ENCODE measurements at regions not wholly inside any gene's neighbourhood (a gene's known extent, or its start where the extent isn't known, plus 50 kb on each side); places are given as distances from the start of the nearest gene placed in this dataset.

- in situ Hi-C loops (cut with HindIII; ENCODE audit: low sequenced_read_pairs): no loop called here
- DNase-seq (ENCODE audit: low spot score): no peak
These were observed 64.3 kb upstream of the AFDN start for GRCh38 chr6:167762259-167762962.

- in situ Hi-C loops (cut with HindIII; ENCODE audit: low sequenced_read_pairs): no loop called here
These were observed 63.4 kb upstream of the AFDN start for GRCh38 chr6:167763056-167763944.

GRCh38 chr6:167764215-167764614 is 62.5 kb upstream of the AFDN start:
- in situ Hi-C loops (cut with HindIII; ENCODE audit: low sequenced_read_pairs): no loop called here
- DNase-seq (ENCODE audit: low spot score): no peak

More at GRCh38 chr6:167763056-167763944, 63.4 kb upstream of the AFDN start:
- no peak for DNase-seq (ENCODE audit: low spot score)

- in situ Hi-C loops (cut with HindIII; ENCODE audit: low sequenced_read_pairs): no loop called here
These were observed 61.8 kb upstream of the AFDN start for GRCh38 chr6:167764713-167765479.

GRCh38 chr6:167766986-167767714 is 59.6 kb upstream of the AFDN start:
- no peak for DNase-seq (ENCODE audit: low spot score)
- in situ Hi-C loops (cut with HindIII; ENCODE audit: low sequenced_read_pairs): no loop called here

More at GRCh38 chr6:167764713-167765479, 61.8 kb upstream of the AFDN start:
- DNase-seq (ENCODE audit: low spot score): no peak

GRCh38 chr6:167767715-167768107 is 59.0 kb upstream of the AFDN start:
- in situ Hi-C loops (cut with HindIII; ENCODE audit: low sequenced_read_pairs): no loop called here
- DNase-seq (ENCODE audit: low spot score): no peak

GRCh38 chr6:167768471-167769215 is 58.1 kb upstream of the AFDN start:
- in situ Hi-C loops (cut with HindIII; ENCODE audit: low sequenced_read_pairs): no loop called here
- no peak for DNase-seq (ENCODE audit: low spot score)

- in situ Hi-C loops (cut with HindIII; ENCODE audit: low sequenced_read_pairs): no loop called here
These were observed 57.1 kb upstream of the AFDN start for GRCh38 chr6:167769408-167770190.

GRCh38 chr6:167770291-167770955 is 56.3 kb upstream of the AFDN start:
- no peak for DNase-seq (ENCODE audit: low spot score)

More at GRCh38 chr6:167769408-167770190, 57.1 kb upstream of the AFDN start:
- DNase-seq (ENCODE audit: low spot score): no peak

GRCh38 chr6:167774881-167775280 is 51.8 kb upstream of the AFDN start:
- in situ Hi-C loops (cut with HindIII; ENCODE audit: low sequenced_read_pairs): no loop called here

More at GRCh38 chr6:167770291-167770955, 56.3 kb upstream of the AFDN start:
- in situ Hi-C loops (cut with HindIII; ENCODE audit: low sequenced_read_pairs): no loop called here

GRCh38 chr6:167776906-167777627 is 49.6 kb upstream of the AFDN start:
- DNase-seq (ENCODE audit: low spot score): no peak
- in situ Hi-C loops (cut with HindIII; ENCODE audit: low sequenced_read_pairs): no loop called here

More at GRCh38 chr6:167774881-167775280, 51.8 kb upstream of the AFDN start:
- DNase-seq (ENCODE audit: low spot score): no peak
